Hepatocyte (in vitro differentiated cells): ENCODE measurements at regions not wholly inside any gene's neighbourhood (a gene's known extent, or its start where the extent isn't known, plus 50 kb on each side); places are given as distances from the start of the nearest gene placed in this dataset.

Experiments
- EZH2 ChIP-seq: fragments of 200-600 bp; sonication (generic); IDR thresholded peaks from 2 replicates; pipeline ENCODE4 v1.6.1; 2016; ENCODE audit warnings: antibody characterized with exemption, mild to moderate bottlenecking, borderline replicate concordance
- TF ChIP-seq, protein P1 (sequence below): fragments of 200-600 bp; sonication (generic); IDR thresholded peaks from 2 replicates; pipeline ENCODE4 v1.5.1; 2016; ENCODE audit warnings: antibody characterized with exemption, mild to moderate bottlenecking; ENCODE audit not compliant: poor library complexity

DNA sequence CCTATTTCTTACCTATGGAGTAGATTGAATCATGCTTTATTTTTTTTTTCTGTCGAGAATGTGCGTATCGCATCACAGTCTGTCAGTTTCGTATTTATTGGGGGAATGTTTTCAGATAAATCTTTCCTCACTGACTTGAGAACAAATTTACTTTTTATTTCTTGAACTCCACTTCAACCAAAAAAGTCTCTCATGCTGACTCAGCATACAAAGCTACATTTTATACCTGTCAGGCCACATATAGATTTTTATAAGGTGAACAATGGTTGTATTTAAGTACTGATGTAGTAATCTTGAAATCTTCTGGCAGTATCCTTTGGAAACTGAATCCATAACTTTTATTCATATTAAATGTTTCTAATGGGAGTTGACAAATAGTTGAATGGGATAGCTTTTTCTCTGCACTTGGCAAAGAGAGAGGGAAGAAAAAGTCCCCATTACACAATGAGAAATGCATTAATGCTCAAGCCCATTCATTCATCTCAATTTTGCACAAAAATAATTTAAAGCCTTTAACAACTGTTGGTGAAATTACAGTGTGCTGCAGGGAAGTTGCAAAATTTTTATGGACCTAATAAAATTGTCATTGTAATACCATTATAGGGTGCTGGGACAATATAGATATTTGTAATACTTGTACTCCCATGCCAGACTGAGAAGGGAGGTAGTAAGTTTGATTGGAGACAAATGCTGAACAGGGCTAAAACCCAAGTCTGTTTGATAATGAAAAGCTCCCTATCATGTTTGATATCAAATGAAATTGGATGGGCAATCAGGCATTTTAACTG, 367.6 kb downstream of the HLX start:
- no peak for TF ChIP-seq EZH2
- TF ChIP-seq, protein P1, sequence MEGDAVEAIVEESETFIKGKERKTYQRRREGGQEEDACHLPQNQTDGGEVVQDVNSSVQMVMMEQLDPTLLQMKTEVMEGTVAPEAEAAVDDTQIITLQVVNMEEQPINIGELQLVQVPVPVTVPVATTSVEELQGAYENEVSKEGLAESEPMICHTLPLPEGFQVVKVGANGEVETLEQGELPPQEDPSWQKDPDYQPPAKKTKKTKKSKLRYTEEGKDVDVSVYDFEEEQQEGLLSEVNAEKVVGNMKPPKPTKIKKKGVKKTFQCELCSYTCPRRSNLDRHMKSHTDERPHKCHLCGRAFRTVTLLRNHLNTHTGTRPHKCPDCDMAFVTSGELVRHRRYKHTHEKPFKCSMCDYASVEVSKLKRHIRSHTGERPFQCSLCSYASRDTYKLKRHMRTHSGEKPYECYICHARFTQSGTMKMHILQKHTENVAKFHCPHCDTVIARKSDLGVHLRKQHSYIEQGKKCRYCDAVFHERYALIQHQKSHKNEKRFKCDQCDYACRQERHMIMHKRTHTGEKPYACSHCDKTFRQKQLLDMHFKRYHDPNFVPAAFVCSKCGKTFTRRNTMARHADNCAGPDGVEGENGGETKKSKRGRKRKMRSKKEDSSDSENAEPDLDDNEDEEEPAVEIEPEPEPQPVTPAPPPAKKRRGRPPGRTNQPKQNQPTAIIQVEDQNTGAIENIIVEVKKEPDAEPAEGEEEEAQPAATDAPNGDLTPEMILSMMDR, result no peak
